Left ventricle myocardium inferior (tissue), 1 donor: ENCODE measurements at regions not wholly inside any gene's neighbourhood (a gene's known extent, or its start where the extent isn't known, plus 50 kb on each side); places are given as distances from the start of the nearest gene placed in this dataset.
"Not testable (repeated sequence)": the region's sequence is repeated elsewhere in the genome, so short reads cannot be mapped to it uniquely, and the experiment has no call there.

Experiments
- DNase-seq: peaks from one replicate; pipeline ENCODE4 v3.0.0-alpha.2; 2020
- H3K27ac ChIP-seq: fragments of 200-600 bp; replicated peaks from 2 replicates; pipeline ENCODE4 v1.8.0; 2021
- H3K27me3 ChIP-seq: fragments of 200-600 bp; 2 replicates; pipeline ENCODE4 v1.8.0; 2021; ENCODE audit warnings: low read depth
- H3K36me3 ChIP-seq: fragments of 200-600 bp; 2 replicates; pipeline ENCODE4 v1.8.0; 2021
- H3K4me1 ChIP-seq: fragments of 200-600 bp; 2 replicates; pipeline ENCODE4 v1.8.0; 2021
- H3K4me3 ChIP-seq: fragments of 200-600 bp; 2 replicates; pipeline ENCODE4 v1.8.0; 2021; ENCODE audit warnings: mild to moderate bottlenecking, moderate library complexity
- H3K9me3 ChIP-seq: fragments of 200-600 bp; replicated peaks from 2 replicates; pipeline ENCODE4 v1.8.0; 2021
- intact Hi-C: fragments of 100-400 bp; cut with micrococcal nuclease; formaldehyde crosslinking; loops from one replicate; pipeline ENCODE4 v1.11.0; 2022
- TF ChIP-seq, protein P1 (sequence below): fragments of 200-600 bp; IDR thresholded peaks from 2 replicates; pipeline ENCODE4 v1.8.0; 2021; ENCODE audit warnings: antibody characterized with exemption, mild to moderate bottlenecking, borderline replicate concordance
- donor health status: DM: no; HTN: yes; CAD: no; lungs with severe emphysema.

DNA sequence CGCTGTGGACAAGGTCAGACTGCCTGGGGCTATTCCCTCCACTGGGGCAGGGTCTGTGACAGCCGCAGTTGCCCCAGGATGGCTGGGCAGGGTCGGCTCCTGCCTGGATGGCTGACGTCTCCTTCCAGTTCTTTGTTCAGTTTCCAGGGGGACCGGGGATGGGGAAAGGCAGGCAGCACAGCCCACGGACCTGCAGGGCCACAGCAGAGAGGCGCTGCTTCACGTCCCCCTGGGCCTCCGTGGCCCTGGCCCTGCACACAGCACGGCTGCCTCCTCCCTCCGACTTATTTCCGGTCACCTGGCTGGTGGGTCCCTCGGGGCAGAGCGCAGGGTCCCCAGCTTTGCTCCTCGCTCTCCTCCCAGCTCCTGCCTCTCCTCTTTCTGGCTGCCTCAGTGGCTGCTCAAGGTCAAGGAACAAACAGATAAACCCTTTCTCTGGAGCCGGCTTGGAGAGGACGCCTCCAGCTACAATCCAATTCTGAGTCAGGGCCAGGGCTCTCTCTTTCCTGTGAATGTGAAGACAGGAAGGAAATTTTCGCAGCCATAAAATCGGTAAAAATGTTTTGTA is 169.7 kb downstream of the C9orf50 start:
- TF ChIP-seq, protein P1, sequence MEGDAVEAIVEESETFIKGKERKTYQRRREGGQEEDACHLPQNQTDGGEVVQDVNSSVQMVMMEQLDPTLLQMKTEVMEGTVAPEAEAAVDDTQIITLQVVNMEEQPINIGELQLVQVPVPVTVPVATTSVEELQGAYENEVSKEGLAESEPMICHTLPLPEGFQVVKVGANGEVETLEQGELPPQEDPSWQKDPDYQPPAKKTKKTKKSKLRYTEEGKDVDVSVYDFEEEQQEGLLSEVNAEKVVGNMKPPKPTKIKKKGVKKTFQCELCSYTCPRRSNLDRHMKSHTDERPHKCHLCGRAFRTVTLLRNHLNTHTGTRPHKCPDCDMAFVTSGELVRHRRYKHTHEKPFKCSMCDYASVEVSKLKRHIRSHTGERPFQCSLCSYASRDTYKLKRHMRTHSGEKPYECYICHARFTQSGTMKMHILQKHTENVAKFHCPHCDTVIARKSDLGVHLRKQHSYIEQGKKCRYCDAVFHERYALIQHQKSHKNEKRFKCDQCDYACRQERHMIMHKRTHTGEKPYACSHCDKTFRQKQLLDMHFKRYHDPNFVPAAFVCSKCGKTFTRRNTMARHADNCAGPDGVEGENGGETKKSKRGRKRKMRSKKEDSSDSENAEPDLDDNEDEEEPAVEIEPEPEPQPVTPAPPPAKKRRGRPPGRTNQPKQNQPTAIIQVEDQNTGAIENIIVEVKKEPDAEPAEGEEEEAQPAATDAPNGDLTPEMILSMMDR, result no peak
- intact Hi-C loops, result no loop called here

DNA sequence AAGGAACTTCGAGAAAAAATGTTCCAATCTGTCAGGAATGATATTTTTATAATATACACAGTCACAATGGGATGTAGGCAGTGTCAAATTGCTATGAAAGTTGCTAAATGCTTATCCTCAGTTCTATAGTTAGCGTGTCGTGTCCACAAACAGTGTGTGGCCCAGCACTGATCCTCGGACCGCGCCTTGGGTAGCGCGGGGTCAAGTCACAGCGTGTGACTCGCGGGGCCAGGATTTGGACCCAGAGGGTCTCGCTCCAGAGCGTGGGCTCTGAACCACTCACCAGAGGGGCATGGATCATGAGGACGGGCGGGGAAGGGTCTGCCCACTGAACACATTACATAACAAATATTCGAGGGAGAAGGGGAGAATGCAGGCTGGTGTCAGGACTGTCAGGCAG is 171.8 kb downstream of the C9orf50 start:
- DNase-seq, result no peak
- no peak overlapping the region for H3K4me3 ChIP-seq
- H3K9me3 ChIP-seq, result peaks cover 6% of the 10 kb centered on the region
- no peaks in the 10 kb centered on the region for H3K36me3 ChIP-seq
- peaks cover 18% of the 10 kb centered on the region for H3K4me1 ChIP-seq
- intact Hi-C loops, result no loop called here
- TF ChIP-seq, protein P1, result no peak
- H3K27ac ChIP-seq, result no peak overlapping the region
- H3K27me3 ChIP-seq, result no peaks in the 10 kb centered on the region

More for the DNA sequence above, 169.7 kb downstream of the C9orf50 start:
- H3K36me3 ChIP-seq, result no peaks in the 10 kb centered on the region
- peak overlapping the region; percentile 77 for H3K27ac ChIP-seq
- H3K4me1 ChIP-seq, result peaks cover 18% of the 10 kb centered on the region
- H3K27me3 ChIP-seq, result no peaks in the 10 kb centered on the region
- DNase-seq, result no peak
- peaks cover 6% of the 10 kb centered on the region for H3K9me3 ChIP-seq
- peak overlapping the region; percentile 21 for H3K4me3 ChIP-seq

GRCh38 chr9:129446828-129447550 is 173.9 kb downstream of the C9orf50 start:
- no peak for DNase-seq
- H3K36me3 ChIP-seq, result no peaks in the 10 kb centered on the region
- intact Hi-C loops, result no loop called here
- H3K4me1 ChIP-seq, result peaks cover 14% of the 10 kb centered on the region
- TF ChIP-seq, protein P1, result no peak
- no peaks in the 10 kb centered on the region for H3K27me3 ChIP-seq
- peaks cover 6% of the 10 kb centered on the region for H3K9me3 ChIP-seq
- no peak overlapping the region for H3K27ac ChIP-seq
- H3K4me3 ChIP-seq, result no peak overlapping the region

- Histone ChIP-seq H3K27me3 (no peaks in the 10 kb centered on the region), H3K27ac (no peak overlapping the region), H3K4me1 (peaks cover 3% of the 10 kb centered on the region), H3K4me3 (no peak overlapping the region), H3K36me3 (no peaks in the 10 kb centered on the region), H3K9me3 (peaks cover 6% of the 10 kb centered on the region)
- TF ChIP-seq, protein P1, result no peak
- no peak for DNase-seq
- intact Hi-C loops, result no loop called here
Measured at GRCh38 chr9:129445794-129446306, 175.1 kb downstream of the C9orf50 start.

DNA sequence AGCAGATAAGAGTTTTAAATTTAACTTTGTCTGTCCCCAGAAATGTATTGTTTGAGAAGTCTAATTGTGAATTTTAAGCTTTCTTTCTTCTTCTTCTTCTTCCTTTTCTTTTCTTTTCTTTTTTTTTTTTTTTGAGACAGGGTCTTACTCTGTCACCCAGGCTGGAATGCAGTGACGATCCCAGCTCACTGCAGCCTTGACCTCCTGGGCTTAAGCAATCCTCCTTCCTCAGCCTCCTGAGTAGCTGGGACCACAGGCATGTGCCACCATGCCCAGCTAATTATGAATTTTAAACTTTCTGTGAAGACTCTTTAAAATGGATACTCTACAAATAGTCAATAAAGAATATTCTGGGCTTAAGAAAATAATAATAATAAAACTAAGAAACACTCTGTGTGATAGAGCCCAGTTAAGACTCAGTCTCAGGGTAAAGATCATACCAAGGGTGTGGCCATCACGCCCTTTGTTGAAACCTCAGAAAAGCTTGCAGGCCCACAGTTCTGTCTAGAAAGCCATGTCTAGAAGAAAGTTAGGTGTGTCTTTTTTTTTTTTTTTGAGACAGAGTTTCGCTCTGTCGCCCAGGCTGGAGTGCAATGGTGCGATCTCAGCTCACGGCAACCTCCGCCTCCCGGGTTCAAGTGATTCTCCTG is 177.3 kb downstream of the C9orf50 start:
- DNase-seq, H3K27ac ChIP-seq, H3K4me3 ChIP-seq, H3K9me3 ChIP-seq, H3K36me3 ChIP-seq, intact Hi-C loops, H3K4me1 ChIP-seq, H3K27me3 ChIP-seq: not testable (repeated sequence)
